AG10803 (cell line): ENCODE measurements at regions not wholly inside any gene's neighbourhood (a gene's known extent, or its start where the extent isn't known, plus 50 kb on each side); places are given as distances from the start of the nearest gene placed in this dataset.

Experiments
- DNase-seq: peaks from one replicate; pipeline ENCODE4 v3.0.0; 2010; ENCODE audit warnings: low read depth
- H3K4me3 ChIP-seq: 2 replicates; pipeline ENCODE4 v1.5.1; 2011; ENCODE audit warnings: mild to moderate bottlenecking, low read length, control low read depth
- TF ChIP-seq, protein P1 (sequence below): conservative IDR thresholded peaks from 2 replicates; pipeline ENCODE4 v1.5.1; 2011; ENCODE audit warnings: mild to moderate bottlenecking, low read length, control low read depth, inconsistent platforms

DNA sequence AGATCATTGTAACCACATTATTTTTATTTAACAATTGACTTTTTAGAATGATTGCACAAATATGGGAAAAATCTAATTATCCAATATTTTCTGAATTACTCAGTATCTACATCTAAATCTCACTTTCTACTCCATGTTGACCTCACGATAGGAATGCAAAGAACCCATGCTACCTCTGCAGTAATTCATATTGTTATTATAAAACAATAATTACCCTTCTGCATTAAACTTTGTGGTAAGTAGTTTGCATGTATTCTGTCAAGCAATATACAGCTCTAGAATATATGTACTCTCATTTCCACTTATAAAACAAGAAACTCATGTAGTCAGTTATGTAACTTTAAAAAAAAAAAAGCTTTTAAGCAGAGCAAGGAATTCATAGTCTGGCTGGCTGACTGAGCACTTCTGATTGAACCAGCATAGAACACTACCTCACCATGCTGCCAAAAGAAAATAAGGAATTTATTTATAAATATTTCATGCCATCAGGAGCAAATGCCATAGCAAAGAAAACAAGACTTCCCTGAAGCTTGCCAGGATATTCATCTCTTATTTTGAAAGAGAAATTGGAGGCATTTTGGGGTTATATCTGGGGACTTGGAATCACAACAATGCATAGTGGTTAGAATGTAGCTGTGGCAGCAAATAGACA lies 895.7 kb downstream of the XPNPEP1 start:
- H3K4me3 ChIP-seq: no peak overlapping the region
- DNase-seq: peak; percentile 64
- TF ChIP-seq, protein P1, sequence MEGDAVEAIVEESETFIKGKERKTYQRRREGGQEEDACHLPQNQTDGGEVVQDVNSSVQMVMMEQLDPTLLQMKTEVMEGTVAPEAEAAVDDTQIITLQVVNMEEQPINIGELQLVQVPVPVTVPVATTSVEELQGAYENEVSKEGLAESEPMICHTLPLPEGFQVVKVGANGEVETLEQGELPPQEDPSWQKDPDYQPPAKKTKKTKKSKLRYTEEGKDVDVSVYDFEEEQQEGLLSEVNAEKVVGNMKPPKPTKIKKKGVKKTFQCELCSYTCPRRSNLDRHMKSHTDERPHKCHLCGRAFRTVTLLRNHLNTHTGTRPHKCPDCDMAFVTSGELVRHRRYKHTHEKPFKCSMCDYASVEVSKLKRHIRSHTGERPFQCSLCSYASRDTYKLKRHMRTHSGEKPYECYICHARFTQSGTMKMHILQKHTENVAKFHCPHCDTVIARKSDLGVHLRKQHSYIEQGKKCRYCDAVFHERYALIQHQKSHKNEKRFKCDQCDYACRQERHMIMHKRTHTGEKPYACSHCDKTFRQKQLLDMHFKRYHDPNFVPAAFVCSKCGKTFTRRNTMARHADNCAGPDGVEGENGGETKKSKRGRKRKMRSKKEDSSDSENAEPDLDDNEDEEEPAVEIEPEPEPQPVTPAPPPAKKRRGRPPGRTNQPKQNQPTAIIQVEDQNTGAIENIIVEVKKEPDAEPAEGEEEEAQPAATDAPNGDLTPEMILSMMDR: no peak

DNA sequence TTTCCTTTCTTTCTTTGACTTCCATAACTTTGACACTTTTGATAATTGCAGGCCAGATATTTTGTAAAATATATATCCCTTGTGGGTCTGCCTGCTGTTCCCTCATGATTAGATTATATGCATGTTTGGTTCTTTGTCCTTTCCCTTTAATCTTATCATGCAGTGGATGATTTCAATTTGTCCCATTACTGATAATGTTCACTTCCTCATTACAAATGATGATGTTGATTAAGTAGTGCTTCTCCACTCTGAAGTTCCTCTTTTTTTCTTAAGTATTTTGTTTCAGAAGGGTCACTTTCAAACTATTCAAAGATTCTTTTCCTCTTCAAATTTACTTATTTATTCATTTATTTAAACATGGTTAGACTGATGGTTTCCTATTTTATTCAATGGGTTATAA lies 898.1 kb downstream of the XPNPEP1 start:
- no peak for DNase-seq
- TF ChIP-seq, protein P1: no peak
- H3K4me3 ChIP-seq: no peak overlapping the region

DNA sequence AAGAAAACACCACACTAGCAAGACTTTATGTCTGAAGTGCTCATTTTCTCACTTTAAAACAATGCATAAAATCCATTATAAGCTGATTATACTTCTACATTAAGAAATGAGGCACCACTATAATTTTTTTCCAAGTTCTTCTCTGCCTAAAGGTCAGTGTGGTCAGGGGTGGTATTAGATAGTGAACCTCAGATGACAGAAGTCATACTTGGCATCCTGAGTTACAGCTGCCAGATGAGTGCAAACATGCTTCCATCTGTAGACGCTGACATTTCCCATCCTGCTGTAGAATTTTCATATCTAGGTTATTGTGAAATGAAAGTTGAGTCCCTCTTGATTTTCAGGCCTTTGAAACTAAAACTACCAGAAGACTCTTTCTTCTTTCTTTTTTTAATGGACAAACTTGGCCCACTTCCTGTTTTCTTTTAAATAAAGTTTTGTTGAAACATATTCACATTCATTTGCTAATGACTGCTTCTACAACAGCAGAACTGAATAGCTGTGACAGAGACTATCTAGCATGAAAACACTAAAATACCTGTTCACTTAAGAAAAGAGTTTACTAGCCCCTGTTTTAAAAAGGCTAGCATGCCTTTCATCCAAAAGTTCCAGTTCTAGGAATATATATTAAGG lies 900.8 kb downstream of the XPNPEP1 start:
- TF ChIP-seq, protein P1: no peak
- no peak overlapping the region for H3K4me3 ChIP-seq
- DNase-seq: no peak

DNA sequence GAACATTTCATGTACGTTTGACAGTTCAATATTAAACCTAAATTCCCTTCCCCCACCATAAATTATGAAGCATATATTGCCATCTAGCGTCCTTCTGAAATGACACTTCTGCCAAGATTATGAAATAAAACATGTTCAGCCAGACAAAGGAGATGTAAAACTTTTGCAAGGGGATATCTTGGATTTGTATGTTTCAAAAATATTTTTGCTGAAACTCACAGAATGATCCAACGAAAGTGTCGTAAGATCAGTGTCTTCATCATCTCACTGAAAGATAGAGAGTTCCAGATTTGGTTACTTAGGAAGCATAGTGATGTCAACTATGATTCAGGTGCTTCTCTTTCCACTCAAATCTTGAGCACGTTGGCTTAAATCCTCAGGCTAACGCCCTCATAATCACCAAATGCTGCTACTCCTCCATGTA lies 904.3 kb downstream of the XPNPEP1 start:
- H3K4me3 ChIP-seq: no peak overlapping the region
- TF ChIP-seq, protein P1: peak; percentile 18
- peak; percentile 21 for DNase-seq

DNA sequence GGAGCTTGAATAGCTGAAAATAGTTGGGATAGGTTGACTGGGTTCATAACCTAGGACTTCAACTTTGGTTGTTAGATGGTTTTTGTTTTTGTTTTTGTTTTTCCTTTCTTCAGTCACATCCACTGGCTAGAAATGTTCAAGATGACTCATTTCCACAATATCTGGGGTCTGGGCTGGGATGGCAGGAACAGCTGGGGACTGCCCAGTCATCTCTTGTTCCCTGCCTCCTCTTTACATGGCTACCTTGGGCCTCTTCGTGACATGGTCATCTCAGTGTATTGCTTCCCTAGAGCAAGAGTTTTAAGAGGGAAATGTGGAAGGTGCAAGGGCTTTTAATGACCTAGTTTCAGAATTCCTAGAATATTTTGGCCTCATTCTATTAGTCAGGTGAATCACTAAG lies 915.8 kb downstream of the XPNPEP1 start:
- H3K4me3 ChIP-seq: no peak overlapping the region
- DNase-seq: no peak
- TF ChIP-seq, protein P1: no peak

DNA sequence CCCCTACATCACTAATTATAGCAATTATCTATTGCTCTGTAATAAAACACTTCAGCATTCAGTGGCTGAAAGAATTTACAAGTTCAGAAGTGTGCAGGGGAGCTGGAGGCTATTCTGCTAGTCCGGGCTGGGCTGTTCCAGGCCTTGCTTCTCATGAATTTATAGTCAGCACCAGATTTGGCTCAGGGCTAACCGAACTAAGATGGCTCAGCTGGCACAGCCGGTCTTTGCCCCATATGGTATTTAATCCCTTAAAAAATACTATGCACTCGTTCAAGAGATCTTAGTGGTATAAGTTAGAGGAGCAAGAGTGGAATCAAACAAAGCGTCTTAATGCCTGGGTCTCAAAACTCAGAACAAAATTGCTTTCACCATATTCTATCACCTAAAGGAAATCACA lies 932.9 kb downstream of the XPNPEP1 start:
- TF ChIP-seq, protein P1: no peak
- DNase-seq: no peak

DNA sequence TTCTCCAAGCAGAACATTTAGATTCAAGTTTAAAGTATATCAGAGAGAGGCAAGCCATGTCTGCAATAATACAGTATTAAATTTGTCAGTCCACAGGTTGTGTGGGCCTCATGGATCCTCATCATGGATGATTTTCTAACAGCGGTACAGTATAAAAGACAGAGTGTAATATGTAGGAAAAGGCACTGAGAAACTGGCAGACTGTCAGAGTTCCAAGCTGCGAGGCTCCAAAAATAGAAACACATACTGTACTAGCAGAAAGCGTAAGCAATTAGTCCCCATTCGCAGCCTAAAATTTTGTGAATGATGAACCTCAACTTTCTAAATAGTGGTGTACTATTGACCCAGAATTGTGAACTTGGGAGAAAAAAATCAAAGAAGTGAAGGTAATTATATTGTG lies 933.3 kb downstream of the XPNPEP1 start:
- DNase-seq: no peak
- no peak overlapping the region for H3K4me3 ChIP-seq
- TF ChIP-seq, protein P1: no peak

More for the DNA sequence above, 932.9 kb downstream of the XPNPEP1 start:
- H3K4me3 ChIP-seq: no peak overlapping the region
